Posterior vena cava (tissue), 2 donors: ENCODE measurements at regions not wholly inside any gene's neighbourhood (a gene's known extent, or its start where the extent isn't known, plus 50 kb on each side); places are given as distances from the start of the nearest gene placed in this dataset.
"Not testable (repeated sequence)": the region's sequence is repeated elsewhere in the genome, so short reads cannot be mapped to it uniquely, and the experiment has no call there.

Experiments
- DNase-seq: peaks from one replicate; pipeline ENCODE4 v3.0.0-alpha.2; 2020; ENCODE audit warnings: low spot score
- intact Hi-C, 2 donors: fragments of 100-400 bp; cut with DNase I; formaldehyde crosslinking; loops; one replicate each; pipeline versions ENCODE4 v1.14.1 to v1.14.2; 2022 to 2023
- donor health status: DM: yes; HTN: yes; CAD: no.
- donor health status: DM: yes; HTN: yes; CAD: no.

DNA sequence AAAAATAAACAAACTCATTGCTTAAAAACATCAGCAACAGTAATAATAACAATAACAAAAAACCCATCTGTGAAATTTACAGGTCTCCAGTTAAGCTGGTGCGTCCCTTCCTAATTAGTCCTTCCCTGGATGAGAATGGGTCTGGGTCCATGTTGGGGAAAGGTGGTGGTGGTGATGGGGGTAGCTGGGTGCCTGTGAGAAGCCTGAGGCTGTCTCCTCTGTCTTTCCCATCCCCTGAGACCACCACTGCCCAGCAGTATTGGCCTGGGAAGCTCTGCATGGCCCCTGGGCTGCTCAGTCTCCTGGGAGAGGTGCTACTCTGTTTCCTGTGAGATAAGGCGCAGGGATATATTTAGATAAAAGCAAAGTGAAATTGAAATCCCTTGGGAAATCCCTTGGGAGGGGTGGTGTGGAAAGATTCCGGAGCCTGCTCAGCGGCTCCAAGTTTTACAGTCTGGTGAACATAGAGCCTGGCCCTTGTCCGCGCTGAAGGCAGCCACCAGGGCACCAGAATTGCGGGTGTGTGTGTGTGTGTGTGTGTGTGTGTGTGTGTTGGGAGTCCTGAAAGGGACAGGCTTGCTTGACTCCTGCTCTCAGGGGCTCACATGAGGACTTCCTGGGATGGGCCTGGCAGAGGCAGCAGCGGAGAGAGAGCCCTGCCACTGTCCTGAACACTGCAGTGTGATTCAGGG, 150.2 kb downstream of the FOXD2 start:
- DNase-seq: no peak
- intact Hi-C loops: loop anchor here in 1 of 2 donors (5.0 kb wide), 1 partner anchor 114 kb away; no protein-coding TSS in a partner anchor

DNA sequence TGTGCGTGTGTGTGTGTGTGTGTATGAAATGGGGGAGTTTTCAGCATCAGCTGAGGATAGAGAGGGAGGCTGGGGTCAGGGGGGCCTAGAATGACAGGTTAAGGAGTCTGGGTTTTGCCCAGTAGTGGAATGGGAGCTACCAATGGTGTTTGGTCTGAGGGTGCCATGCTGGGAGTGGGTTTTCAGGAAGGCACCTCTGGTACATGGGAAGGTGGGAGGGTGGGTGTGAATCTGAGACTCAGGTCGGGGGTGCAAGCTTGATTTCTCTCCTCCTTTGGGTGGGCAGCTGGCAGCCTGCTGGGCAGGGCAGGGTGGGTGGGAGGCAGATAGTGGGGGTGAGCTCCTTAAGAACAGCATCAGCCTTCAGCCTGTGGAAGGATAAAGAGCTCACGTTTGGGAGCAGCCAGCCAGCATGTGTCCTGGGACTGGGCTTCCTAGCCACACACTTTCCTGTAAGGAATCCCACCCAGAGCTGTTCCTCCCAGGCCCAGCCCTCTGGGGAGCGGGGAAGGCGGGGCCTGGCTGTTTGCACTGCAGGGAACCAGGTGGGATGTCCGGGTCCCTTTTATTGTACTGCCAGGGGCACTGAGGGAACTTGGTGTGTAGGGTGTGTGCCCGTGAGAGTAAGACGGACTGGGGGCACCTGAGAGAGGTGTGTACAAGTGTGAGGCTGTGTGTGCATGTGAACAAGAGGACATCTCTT, 152.8 kb downstream of the FOXD2 start:
- no peak for DNase-seq
- intact Hi-C loops: no loop called here

DNA sequence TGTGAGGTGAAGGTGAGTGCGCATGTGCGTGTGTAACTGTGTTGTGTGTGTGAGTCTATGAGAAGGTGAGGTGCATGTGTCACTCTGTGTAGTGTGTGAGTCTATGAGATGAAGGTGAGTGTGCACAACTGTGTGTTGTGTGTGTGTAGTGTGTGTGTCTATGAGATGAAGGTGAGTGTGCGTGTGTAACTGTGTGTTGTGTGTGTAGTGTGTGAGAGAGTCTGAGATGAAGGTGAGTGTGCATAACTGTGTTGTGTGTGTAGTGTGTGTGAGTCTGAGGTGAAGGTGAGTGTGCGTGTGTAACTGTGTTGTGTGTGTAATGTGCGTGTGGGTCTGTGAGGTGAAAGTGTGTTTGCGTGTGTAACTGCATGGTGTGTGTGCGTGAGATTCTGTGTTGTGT, 154.0 kb downstream of the FOXD2 start:
- intact Hi-C loops: no loop called here

DNA sequence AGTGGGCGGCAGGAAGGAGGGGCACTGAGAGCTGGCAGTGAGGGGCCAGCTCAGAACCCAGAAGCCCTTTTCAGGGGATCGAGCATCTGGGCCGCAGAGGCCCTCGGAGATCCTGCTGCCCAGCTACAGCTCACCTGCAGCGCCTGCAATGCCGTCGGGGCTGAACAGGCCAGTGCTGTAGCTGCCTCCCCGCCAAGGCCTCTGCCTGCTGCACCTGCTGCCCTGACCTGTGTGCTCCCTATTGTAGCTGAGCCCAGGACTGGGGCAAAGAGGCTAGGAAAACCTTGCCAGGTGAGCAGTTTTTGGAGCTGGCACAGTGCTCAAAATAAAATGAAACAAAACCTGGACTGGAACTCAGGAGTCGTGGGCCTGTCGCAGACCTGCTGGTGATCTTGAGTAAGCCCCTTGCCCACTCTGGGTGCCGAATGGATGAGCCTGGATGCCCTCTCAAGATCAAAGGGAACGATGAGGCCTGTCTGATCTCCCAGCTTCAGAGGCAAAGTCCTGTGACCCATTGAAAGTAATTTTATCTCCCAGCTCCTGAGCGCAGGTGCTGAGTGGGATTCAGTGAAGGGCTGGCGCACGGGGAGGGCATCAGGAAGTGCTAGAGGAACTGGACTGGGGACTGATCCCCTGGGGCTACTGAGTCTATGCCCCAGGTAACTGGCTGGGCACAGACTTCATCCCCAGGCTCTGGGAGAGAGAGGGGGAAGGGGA, 154.6 kb downstream of the FOXD2 start:
- intact Hi-C loops: no loop called here
- no peak for DNase-seq

More for the DNA sequence above, 154.0 kb downstream of the FOXD2 start:
- DNase-seq: no peak

DNA sequence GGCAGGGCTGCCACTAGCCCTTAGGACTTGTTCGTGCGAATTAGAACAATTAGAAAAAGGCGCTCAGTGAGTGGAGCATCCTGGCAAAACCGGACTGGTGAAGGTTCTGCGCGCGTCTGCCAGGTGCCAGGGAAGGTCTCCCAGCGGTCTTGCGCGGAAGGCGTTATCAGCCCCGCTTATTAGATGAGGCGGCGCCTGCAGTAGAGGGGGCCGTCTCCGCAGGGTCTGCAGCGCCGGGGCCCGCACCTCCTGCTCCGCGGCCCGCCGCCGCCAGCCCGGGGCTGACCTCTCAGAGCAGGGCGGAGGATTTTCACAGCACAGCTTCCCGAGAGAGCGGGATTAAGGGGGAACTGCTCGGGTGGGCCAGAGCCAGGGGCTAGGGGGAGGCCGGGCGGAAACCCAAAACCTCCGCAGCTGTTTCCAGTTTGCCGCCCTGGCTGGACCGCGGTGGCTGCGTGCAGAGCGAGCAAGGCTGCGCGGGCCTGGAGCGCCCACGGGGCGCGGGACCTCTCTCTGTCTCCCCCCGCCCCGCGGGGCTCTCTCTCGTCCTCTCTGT, 155.2 kb downstream of the FOXD2 start:
- intact Hi-C loops: no loop called here
- no peak for DNase-seq

DNA sequence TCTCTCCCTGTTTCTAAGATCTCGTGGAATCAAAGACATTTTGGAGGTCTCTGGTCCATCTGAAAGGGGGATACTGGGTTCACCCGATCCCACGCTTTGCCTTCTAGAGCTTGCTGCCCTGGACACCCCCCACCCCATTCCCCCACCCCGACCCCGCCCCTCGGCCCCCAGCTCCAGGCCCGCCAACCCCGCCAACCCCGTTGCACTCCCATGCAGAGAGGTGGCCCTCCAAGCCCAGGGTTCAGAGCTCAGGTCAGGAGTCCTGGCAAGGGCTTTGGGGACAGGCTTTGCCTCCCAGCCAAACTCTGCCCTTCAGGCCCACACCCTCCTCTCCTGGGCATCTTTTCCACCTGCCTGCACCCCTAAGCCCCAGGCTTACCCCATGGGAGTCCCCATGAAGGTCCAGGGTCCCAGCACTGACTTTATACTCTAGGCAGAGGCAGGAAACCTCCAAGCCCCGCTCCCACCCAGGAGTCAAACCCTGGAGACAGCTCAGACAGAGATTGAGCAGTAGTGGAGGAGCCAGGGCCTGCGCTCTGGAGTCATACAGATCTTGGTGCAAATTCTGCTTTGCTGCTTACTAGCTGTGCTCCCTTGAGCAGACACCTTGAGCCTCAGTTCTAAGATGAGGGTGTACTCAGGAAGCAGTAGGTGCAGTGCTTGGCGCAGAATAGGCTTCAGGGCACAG, 155.9 kb downstream of the FOXD2 start:
- intact Hi-C loops: loop anchor here in 1 of 2 donors (1.0 kb wide), 1 partner anchor 39 kb away; no protein-coding TSS in a partner anchor
- no peak for DNase-seq

DNA sequence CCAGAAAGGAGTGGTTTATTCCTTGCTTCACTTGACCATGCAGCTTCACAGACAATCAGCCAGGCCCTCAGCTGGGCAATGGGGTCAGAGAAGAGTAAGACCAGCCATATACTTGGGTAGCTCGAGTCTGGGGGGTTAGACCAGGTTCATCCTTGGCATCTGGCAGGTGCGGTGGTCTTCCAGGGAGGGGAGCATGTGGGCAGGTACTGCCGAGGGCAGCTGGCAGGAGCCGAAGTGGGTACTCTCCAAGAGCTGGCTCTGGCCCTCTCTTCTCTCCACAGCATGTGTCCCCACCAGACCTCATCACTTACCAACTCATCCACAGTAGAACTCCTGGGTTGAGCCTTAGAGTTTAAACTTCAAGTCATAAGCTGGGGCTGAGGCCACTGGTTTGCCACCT, 156.8 kb downstream of the FOXD2 start:
- intact Hi-C loops: loop anchor here in 1 of 2 donors (1.0 kb wide), 1 partner anchor 38 kb away; no protein-coding TSS in a partner anchor
- no peak for DNase-seq

DNA sequence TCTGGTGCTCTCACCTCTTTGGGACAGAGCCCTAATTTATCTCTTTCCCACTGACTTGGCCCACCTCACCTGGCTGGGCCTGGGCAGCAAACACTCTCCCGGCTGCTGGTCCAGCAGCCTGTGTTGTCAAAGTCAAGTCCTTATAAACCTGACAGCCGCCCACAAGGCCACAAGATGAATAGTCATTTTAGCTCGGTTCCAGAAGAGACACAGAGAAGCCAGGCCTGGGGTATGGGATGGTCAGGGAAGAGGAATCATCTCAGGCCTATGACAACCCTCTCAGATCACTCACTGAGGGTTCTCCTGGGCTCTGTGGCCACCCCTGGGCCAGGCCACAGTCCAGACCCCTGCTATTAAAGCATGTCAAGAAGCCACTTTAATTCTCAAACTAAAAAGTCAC, 158.5 kb downstream of the FOXD2 start:
- no peak for DNase-seq
- intact Hi-C loops: no loop called here

DNA sequence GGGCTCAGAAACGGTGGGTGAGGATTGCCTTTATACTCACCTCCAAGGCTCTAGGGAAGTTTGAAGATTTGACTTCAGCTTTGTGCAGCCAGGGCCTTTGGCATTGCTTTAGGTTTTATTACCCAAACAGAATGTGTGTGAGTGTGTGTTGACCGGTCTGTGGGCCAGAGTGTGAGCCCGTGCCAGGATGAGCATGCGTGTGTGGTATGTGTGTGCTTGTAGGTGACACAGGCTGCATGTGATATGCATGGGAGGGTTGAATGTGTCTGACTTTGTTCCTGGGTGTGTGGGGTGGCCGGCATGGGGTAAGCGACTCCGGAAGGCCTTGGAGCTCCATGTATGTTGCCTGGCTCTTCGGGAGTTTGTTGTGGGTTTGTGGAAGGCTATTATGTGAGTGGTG, 160.5 kb downstream of the FOXD2 start:
- no peak for DNase-seq
- intact Hi-C loops: no loop called here

DNA sequence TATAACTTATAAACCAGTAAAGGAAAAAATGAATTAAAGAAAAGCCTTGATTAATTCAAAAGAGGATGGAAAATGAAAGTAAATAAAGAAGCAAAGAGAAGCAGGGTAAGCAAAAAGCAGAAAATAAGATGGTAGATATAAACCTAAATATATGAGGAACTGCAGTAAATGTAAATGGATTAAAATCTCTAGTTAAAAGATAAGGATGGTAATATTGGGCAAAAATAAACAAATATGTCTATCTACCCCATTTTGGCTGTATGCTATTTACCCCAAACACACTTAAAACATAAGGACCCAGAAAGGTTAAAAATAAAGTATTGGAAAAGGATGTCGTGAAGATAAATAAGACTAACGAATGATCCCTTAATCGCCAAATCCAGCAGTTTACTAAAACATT, 161.9 kb downstream of the FOXD2 start:
- intact Hi-C loops: loop anchor here in 1 of 2 donors (5.0 kb wide), 1 partner anchor 397 kb away; no protein-coding TSS in a partner anchor

DNA sequence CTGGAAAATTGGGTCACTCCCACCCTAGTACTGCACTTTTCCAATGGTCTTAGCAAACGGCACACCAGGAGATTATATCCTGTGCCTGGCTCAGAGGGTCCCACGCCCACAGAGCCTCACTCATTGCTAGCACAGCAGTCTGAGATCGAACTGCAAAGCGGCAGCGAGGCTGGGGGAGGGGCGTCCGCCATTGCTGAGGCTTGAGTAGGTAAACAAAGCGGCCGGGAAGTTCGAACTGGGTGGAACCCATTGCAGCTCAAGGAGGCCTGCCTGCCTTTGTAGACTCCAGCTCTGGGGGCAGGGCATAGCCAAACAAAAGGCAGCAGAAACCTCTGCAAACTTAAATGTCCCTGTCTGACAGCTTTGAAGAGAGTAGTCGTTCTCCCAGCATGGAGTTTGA, 164.6 kb downstream of the FOXD2 start:
- not testable (repeated sequence) for DNase-seq
- intact Hi-C loops: loop anchor here in 1 of 2 donors (5.0 kb wide), 1 partner anchor 400 kb away; no protein-coding TSS in a partner anchor

More for the DNA sequence above, 161.9 kb downstream of the FOXD2 start:
- DNase-seq: no peak

DNA sequence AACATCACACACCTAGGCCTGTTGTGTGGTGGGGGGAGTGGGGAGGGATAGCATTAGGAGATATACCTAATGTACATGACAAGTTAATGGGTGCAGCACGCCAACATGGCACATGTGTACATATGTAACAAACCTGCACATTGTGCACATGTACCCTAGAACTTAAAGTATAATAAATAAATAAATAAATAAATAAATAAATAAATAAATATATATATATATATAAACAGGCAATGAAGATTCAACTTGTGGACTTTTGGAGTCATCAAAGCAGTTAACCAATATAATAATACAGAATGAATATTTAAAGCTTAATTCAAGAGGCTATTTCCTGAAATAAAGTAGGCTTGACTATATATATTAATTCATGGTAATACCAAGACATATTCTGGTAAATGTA, 167.0 kb downstream of the FOXD2 start:
- DNase-seq: not testable (repeated sequence)
- intact Hi-C loops: loop anchor here in 1 of 2 donors (5.0 kb wide), 1 partner anchor 403 kb away; no protein-coding TSS in a partner anchor

DNA sequence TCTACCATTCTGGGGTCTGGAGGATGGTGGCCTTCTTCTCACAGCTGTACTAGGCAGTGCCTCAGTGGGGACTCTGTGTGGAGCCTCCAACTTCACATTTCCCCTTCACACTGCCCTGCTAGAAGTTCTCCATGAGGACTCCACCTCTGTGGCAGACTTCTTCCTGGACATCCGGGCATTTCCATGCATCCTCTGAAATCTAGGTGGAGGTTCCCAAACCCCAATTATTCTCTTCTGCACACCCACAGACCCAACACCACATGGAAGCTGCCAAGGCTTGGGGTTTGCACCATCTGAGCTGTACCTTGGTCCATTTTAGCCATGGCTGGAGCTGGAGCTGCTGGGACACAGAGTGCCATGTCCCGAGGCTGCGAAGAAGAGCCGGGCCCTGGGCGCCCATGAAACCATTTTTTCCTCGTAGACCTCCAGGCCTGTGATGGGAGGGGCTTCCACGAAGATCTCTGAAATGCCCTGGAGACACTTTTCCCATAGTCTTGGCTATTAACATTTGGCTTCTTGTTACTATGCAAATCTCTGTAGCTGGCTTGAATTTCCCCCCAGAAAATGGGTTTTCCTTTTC, 170.5 kb downstream of the FOXD2 start:
- intact Hi-C loops: no loop called here
- no peak for DNase-seq

DNA sequence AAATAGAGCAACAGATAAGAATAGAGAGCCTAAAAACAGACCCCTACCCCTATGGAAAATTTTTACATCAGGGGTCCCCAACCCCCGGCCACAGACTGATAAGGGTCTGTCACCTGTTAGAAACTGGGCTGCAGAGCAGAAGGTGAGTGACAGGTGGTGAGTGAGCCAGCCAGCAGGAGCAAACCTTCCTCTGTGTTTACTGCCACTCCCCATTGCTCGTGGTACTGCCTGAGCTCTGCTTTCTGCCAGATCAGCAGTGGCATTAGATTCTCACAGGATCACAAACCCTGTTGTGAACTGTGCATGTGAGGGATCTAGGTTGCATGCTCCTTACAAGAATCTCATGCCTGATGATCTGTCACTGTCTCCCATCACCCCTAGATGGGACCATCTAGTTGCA, 174.1 kb downstream of the FOXD2 start:
- no peak for DNase-seq
- intact Hi-C loops: no loop called here

DNA sequence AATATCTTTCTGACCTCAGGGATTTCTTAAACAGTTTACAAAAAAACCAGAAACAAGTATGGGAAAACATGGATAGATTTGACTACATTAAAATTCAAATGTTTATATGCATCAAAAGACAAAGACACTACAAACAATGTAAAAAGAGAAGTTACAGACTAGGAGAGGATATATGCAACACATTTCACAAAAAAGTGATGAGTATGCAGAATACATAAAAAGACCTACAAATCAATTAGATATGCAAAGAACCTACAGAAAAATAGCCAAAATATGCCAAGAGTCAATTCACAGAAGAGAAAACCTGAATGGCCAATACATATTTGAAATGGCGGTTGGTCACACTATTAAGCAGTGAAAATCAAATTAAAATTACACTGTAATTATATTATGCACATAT, 175.0 kb downstream of the FOXD2 start:
- intact Hi-C loops: no loop called here
- DNase-seq: no peak

DNA sequence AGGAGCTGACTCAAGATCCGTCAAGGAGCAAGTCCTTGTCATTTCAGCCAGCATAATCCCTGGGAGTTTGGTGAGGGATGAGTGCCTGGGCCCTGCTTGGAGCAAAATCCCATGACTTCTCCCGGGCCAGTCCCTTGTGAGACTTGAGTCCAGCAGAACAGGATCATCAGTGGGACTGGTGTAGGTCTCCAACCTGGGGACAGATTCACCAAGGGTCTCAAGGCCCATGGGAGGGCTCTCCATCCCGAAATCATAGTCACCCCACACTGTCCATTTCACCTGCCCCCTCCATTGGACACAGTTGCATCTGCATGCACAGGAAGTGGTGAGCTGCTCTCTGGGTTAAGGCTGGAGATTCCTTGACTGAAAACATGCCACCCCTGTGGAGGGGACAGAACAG, 178.2 kb downstream of the FOXD2 start:
- intact Hi-C loops: no loop called here

DNA sequence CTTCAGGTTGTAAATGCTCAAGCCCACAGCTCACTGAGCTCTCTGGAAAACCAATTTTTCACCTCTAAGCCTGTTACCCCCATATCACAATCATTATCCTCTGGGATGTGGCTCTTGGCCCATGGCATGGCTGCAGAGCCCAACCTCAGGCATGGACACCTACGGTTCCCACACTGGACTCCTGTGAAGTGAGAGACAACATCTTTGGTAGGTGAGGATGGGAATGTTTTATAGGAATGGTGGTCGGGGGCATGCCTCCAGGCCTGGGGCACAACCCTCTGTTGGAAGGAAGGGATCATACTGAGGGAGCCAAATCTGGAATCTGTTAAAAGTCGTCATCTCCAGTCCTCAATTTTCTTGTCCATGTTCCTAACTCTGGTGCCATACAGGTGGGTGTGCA, 179.1 kb downstream of the FOXD2 start:
- intact Hi-C loops: no loop called here
- no peak for DNase-seq

More for the DNA sequence above, 178.2 kb downstream of the FOXD2 start:
- DNase-seq: no peak

DNA sequence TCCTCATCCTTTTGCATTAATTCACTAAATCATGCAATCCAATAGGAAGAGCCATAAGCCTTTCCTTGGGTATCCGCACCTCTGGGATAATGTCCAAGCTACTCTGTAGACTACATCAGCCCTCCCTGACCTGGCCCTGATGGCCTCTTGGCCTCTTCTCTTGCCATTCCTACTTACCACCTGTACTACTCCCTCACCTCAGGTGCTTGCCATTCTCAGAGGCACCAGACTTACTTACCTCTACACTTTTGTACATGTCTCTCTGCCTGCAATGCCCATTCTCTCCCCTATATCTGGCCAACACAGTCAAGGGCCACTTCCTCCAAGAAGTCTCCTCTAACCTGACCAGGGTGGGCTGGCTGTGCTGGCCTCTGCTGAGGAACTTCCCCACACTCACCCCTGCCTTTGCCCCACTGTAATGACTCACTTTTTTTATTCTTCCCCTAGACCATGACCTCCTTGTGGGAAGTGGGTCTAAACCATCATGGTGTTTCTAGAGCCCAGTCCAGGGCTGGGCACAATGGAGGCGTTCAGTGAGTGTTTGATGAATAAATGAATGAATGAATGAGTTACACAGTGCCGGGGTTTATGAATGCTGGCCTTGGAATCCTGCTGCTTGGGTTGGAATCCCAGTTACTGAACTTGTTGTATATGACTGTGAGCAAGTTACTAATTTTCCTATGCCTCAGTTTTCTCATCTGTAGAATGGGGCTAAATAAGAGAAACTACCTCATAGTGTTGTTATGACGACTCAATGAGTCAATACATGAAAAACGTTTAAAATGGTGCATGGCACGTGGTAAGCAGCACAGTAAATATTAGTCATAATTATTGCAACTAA, 179.8 kb downstream of the FOXD2 start:
- intact Hi-C loops: no loop called here
- DNase-seq: no peak
